Esophagus squamous epithelium (tissue), 4 donors: ENCODE measurements at regions not wholly inside any gene's neighbourhood (a gene's known extent, or its start where the extent isn't known, plus 50 kb on each side); places are given as distances from the start of the nearest gene placed in this dataset.

Source experiments
- POLR2A ChIP-seq, 4 donors: fragments of 450-650 bp; IDR thresholded peaks; one replicate each; pipeline ENCODE4 v1.6.1; 2017; ENCODE audit warnings: antibody characterized with exemption in 4 of 4, mild to moderate bottlenecking in 4 of 4, moderate library complexity in 3 of 4
- TF ChIP-seq, protein P1 (sequence below), 6 experiments: fragments of 450-650 bp in 4 of 6; fragments of 200-600 bp in 2 of 6; sonication (generic) in 2 of 6; IDR thresholded peaks; one replicate each; pipeline ENCODE4 v1.5.1; 2016 to 2019; ENCODE audit warnings: antibody characterized with exemption in 6 of 6, mild to moderate bottlenecking in 4 of 6, moderate library complexity in 4 of 6

DNA sequence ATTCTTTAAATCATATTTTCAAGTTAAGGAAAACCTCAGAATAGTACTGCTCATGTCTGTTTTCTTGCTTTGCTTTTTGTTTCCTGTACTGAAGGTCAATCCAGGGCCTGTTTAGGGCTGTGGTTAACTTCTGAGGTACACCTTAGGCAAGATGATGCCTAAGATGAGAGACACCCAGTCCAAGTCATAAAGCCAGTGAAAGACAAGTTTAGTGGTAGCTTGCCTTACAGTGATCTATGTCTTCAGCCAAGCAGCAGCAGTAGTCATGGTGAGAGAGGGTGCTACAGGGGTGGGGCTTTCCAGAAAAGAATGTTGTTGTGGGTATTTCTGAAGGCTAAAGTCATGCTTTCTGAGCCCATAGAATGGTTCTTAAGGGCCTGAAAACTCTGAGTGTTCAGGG, 173.7 kb downstream of the VSIG4 start:
- TF ChIP-seq, protein P1, sequence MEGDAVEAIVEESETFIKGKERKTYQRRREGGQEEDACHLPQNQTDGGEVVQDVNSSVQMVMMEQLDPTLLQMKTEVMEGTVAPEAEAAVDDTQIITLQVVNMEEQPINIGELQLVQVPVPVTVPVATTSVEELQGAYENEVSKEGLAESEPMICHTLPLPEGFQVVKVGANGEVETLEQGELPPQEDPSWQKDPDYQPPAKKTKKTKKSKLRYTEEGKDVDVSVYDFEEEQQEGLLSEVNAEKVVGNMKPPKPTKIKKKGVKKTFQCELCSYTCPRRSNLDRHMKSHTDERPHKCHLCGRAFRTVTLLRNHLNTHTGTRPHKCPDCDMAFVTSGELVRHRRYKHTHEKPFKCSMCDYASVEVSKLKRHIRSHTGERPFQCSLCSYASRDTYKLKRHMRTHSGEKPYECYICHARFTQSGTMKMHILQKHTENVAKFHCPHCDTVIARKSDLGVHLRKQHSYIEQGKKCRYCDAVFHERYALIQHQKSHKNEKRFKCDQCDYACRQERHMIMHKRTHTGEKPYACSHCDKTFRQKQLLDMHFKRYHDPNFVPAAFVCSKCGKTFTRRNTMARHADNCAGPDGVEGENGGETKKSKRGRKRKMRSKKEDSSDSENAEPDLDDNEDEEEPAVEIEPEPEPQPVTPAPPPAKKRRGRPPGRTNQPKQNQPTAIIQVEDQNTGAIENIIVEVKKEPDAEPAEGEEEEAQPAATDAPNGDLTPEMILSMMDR (IDR thresholded peaks at IDR 0.05), result no peak
- no peak for TF ChIP-seq POLR2A (IDR thresholded peaks at IDR 0.05)
